ENCODE measurements at regions not wholly inside any gene's neighbourhood (a gene's known extent, or its start where the extent isn't known, plus 50 kb on each side); places are given as distances from the start of the nearest gene placed in this dataset.

DNA sequence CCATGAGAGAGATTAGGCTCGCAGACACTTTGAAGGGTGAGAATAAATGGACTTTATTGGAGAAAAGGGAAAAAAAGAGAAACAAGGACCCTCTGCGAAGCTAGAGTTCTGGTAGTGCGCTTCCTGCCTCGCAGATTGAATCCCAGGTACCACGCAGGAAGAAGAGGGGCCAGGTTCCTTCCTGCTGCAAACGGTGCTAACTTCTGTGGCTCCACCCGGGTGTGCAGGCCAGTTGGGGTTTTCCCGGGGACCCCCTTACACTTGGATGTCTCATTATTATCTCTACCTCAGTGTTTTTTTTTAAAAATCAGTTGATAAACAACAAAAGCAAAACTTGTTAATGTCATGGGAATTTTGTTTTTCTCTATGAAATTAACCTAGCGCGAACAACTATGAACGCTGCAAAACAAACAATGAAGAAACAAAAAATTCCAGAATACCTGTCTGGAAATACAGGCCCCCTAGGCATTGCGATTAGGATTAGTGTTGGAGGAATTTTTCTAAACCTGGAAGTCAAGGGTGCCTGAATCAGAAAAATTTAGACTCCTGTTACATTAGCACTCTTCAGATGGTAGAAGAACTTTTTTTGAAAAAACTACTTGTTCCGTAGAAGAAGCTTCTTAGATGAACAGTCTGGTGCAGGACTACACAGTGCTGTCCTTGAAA, 414.5 kb downstream of the MAN2A1 start:
- TF ChIP-seq, protein P1, sequence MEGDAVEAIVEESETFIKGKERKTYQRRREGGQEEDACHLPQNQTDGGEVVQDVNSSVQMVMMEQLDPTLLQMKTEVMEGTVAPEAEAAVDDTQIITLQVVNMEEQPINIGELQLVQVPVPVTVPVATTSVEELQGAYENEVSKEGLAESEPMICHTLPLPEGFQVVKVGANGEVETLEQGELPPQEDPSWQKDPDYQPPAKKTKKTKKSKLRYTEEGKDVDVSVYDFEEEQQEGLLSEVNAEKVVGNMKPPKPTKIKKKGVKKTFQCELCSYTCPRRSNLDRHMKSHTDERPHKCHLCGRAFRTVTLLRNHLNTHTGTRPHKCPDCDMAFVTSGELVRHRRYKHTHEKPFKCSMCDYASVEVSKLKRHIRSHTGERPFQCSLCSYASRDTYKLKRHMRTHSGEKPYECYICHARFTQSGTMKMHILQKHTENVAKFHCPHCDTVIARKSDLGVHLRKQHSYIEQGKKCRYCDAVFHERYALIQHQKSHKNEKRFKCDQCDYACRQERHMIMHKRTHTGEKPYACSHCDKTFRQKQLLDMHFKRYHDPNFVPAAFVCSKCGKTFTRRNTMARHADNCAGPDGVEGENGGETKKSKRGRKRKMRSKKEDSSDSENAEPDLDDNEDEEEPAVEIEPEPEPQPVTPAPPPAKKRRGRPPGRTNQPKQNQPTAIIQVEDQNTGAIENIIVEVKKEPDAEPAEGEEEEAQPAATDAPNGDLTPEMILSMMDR (IDR thresholded peaks at IDR 0.05 in 2 of 3, conservative IDR thresholded peaks at IDR 0.05 in 1 of 3; ENCODE audit: borderline replicate concordance in 1 of 3, insufficient read depth in 1 of 3, low read depth in 2 of 3, low read length in 2 of 3), result no peak
- TF ChIP-seq RAD21 (IDR thresholded peaks at IDR 0.05; ENCODE audit: low read depth), result no peak
- no peak for TF ChIP-seq SP1 (IDR thresholded peaks at IDR 0.05; ENCODE audit: low read depth)
- no peak for TF ChIP-seq POLR2A (IDR thresholded peaks at IDR 0.05; ENCODE audit: borderline replicate concordance, extremely low read depth, insufficient read depth, insufficient read length)
- TF ChIP-seq EZH2 (IDR thresholded peaks at IDR 0.05), result no peak
